Epidermal melanocyte (primary cell): ENCODE measurements at regions not wholly inside any gene's neighbourhood (a gene's known extent, or its start where the extent isn't known, plus 50 kb on each side); places are given as distances from the start of the nearest gene placed in this dataset.

Source experiments
- DNase-seq: peaks from one replicate; pipeline ENCODE4 v3.0.0; 2011; ENCODE audit warnings: low spot score; ENCODE audit not compliant: insufficient read length

DNA sequence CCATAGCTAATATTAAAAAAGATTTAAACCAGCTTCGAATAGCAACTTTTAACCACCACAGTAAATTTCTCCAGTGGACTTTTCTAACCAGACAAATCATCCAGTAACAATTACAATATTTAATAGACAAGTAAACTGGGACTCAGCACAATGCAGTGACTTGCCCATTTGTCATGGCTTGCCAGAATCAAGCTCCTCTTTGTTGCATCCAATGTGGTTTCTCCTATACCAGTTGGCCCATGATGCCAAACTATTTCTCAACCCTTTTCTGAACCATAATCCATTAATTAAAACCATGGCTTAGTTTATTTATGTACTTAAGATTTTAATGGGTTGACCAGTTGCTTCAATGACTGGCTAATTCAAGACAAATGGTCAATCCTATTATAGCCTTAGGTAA lies 64.4 kb downstream of the DIO2 start:
- DNase-seq: no peak

DNA sequence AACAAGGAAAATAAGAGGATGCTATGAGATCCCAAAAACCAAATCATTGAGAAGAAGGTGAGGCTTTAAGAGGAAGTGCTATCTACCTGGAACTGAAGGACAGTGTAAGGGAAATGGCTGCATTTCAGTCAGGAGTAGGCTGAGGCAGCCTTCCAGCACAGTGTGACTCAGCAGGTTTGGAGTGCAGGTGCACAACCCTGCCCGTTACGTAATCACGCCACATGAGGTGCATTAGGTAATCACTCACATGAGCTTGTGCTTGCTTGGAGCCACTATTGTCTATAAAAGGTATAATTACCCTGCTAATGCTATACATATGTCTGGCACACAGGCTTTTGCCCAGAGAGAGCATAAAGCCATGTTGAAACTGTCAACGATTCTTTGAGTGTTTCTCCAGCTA lies 74.9 kb downstream of the DIO2 start:
- DNase-seq: no peak

- no peak for DNase-seq
Observed at GRCh38 chr14:80135305-80136088, 75.8 kb downstream of the DIO2 start.

GRCh38 chr14:80134321-80134720 lies 77.0 kb downstream of the DIO2 start:
- no peak for DNase-seq

DNA sequence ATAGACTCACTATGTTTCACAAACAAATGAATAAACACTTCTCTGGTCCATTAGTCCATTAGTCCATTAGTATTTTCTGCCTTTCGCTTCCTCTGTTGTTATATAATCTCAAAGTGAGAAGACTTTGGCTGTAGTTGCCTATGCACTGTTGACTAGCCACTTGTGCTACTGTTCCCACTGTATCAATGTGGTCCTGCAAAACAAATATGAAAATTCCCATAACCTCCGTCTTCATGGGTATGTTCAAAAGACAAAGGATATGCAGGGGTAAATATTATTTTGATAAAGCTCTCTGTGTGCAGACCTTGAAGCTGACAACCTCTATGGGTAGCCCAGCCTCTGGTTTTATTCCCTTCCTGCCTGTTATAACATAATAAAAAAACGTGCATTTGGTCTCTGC lies 77.8 kb downstream of the DIO2 start:
- no peak for DNase-seq

GRCh38 chr14:80127466-80127865 lies 83.8 kb downstream of the DIO2 start:
- no peak for DNase-seq

DNA sequence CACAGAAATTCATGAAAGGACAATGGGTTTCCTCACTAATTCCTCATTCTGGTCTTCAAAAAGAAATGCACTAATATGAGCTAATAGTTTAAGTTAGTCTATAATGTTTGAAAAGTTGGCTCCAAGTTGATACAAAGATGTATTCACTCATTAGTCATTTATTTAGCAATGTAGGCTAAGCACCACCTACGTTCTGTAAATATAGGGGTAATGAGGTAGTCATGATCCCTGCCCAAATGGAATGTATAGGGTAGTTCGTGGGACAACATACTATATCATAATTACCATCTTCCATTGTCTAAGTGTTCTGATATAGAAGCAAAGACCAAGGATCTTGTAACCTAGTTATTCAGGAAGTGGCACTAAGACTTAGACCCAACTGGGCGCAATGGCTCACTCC lies 86.5 kb downstream of the DIO2 start:
- no peak for DNase-seq

DNA sequence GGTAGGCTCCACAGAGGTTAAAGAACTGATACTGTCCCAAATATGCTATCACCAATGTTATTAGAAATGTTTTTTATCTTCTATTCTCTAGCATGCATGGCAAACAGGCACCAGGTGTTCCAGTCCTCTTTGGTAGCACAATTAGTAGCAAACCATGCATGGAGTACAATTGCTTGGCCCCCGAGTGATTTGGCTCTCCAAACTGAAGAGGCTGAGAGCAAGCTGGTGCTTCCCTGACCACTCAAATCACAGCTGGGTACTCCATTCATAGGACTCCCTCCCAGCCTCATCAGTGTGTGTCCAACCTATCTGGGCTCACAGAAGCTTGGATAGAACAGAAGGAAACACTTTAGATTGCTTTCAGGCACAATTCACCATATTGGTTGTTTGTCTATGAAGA lies 93.4 kb downstream of the DIO2 start:
- DNase-seq: no peak

DNA sequence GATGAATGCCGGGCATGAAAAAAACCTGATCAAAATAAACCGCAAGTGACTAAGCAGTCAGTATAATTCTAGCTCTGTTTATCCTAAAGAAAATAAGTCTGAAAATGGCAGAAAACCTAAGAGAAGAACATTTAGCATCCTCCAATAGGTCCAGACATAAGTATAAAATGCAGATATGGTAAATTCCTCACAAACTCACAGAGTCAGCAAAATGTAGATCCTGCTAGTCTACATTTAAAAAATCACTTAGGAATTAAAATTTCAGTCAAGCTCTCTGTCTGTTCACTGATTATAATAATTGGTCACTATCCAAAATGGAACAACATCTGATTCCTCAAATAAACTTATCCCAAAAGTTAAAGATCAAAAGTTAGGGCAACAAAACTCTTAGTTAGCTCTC lies 95.1 kb downstream of the DIO2 start:
- DNase-seq: no peak

GRCh38 chr14:80110721-80111120 lies 100.6 kb downstream of the DIO2 start:
- DNase-seq: no peak

DNA sequence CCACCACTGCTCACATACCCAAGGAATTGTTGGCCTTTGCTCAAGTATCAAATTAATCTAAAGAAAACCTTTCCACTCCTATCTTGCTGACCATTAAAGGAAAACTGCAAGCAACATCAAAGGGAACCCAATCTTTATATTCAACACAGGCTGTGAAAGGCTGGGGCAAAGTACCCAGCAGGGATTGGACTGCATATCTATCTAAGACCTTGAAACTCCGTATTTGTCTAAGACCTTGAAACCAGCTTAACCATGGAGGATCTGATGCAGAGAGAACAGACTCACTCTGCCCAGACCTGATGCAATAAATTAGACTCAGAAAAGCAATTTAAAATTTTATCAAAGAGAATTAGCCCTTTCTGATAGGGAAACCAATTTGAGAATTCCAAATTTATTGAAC lies 102.2 kb downstream of the DIO2 start:
- DNase-seq: no peak

GRCh38 chr14:80108430-80108829 lies 102.9 kb downstream of the DIO2 start:
- no peak for DNase-seq

- DNase-seq: no peak
Observed at GRCh38 chr14:80105488-80105994, 105.8 kb downstream of the DIO2 start.

DNA sequence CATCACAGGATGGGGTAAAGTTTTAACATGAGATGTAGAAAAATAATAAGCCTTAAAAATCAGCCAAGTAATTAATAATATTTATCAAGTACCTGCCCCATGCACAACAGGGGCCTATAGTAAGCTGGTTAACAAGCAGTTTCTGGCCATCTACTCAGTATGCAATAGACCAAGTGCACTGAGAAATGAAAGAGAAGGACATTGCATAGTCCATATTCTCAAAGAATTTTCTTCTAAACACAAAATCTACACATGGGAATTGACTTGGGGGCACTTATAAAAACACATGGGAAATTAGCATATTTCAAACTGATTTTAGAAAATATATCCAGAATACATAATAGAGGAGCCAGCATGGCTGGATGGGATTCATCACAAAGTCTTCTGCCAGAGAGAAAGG lies 109.5 kb downstream of the DIO2 start:
- DNase-seq: no peak

- no peak for DNase-seq
Observed at GRCh38 chr14:80100681-80101080, 110.6 kb downstream of the DIO2 start.

- peak; percentile 17 for DNase-seq
Observed at GRCh38 chr14:80095623-80096022, 115.7 kb downstream of the DIO2 start.

DNA sequence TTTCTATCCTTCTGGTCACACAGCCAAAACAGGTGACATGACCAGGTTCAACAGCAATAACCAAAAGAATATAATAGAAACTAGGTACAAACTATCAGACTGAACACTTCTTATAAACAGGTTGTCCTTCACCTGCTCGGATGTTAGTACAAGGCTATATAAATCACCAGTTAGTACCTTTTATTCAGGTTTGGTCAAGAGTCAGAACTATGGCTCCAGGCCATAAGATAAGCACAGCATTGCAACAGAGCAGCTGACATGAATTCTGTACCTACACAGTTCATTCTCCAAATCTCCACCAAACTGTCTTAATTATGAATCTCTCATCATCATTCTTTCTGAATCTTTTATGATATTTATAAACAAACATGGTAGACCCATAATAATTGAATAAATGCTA lies 123.9 kb downstream of the DIO2 start:
- no peak for DNase-seq

DNA sequence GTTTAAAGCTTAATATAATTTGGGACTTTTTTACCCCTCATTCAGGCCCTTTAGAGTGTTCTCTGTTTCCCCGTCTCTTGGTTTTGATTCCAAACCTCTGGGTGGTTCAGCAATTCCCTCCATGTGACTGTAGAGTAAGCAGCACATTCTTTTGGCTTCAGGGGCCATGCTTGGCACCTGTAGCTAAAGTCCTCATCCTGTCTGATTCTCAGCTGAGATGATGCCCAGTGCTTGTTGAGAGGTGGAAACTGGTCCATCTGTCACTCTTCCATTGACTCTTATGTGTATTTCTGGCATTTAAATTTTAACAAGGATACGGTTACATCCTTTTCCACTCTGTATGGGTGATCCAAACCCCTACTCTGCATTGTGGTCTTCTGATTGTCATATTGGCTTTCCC lies 127.1 kb downstream of the DIO2 start:
- no peak for DNase-seq

GRCh38 chr14:80080601-80081000 lies 130.7 kb downstream of the DIO2 start:
- no peak for DNase-seq

GRCh38 chr14:80078501-80078900 lies 132.8 kb downstream of the DIO2 start:
- DNase-seq: no peak

DNA sequence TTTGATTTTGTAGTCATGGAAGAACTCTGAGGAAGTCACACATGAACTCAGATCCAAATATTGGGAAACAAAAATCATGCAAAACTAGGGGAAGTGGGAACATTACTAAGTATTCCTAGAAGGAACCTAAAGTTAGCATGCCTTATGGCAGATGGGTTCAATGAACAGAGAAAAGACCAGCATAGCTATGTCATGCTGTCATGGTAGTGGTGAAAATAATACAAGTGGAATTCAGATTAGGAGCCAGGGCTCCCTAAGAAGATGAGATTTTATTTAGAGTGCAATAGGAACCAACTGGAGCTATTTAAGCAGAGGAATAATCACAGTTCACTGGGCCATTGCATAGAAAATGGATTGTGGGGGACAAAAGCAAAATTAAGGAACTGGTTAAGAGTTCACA lies 134.0 kb downstream of the DIO2 start:
- DNase-seq: no peak

DNA sequence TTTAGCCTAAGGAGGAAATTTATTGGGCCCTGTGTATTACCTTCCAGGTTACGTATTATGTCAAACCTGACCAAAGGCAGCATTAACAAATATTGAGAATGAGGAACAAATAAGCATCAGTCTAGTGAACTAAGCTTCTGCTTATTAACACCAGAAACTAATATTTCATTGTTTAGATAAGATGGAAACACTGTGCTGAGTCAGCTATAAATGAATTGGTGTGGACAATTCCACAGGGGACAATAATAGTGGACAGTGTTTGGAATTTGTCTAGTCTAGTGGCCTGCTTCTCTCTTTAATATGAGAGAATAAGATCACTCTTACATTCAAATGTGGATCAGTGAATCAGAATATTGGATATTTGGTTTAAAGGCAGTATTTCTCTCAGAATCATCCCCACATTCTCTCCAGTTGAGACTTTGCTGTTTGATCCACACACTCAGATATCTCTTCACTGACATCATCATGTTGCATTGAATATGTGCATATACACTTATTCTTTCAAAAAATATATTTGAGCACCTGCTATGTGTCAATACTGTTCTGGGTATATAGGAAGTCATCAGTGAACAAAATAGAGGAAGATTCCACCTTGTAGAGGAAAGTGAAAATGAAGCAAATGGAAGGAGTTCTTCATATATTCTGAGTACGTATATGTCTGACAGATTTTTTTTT lies 136.3 kb downstream of the DIO2 start:
- no peak for DNase-seq

- no peak for DNase-seq
Observed at GRCh38 chr14:80059041-80059440, 152.3 kb downstream of the DIO2 start.
